ENCODE measurements at regions not wholly inside any gene's neighbourhood (a gene's known extent, or its start where the extent isn't known, plus 50 kb on each side); places are given as distances from the start of the nearest gene placed in this dataset.

- H3K4me1 ChIP-seq = no peaks in the 10 kb centered on the region
- DNase-seq = no peak
- no peak overlapping the region for H3K4me3 ChIP-seq (replicated peaks in 1 of 3)
- no peak overlapping the region for H3K27ac ChIP-seq
- WGBS, 2 donors = 46 to 51% methylated on average over 4 of the region's 4 CpGs
- intact Hi-C loops (cut with DNase I) = no loop called here
- no peaks in the 10 kb centered on the region for H3K9me3 ChIP-seq
- H3K36me3 ChIP-seq = no peaks in the 10 kb centered on the region
- TF ChIP-seq CTCF (IDR thresholded peaks at IDR 0.05) (no peak), POLR2A (IDR thresholded peaks at IDR 0.05) (no peak)
- no peaks in the 10 kb centered on the region for H3K27me3 ChIP-seq
These were observed 70.4 kb downstream of the RCN1 start for GRCh38 chr11:32161293-32161692.

- 74 to 81% methylated on average over 4 of the region's 4 CpGs for WGBS, 2 donors
- Histone ChIP-seq H3K27me3 (no peaks in the 10 kb centered on the region), H3K36me3 (no peaks in the 10 kb centered on the region), H3K9me3 (no peaks in the 10 kb centered on the region), H3K27ac (no peak overlapping the region), H3K4me1 (no peaks in the 10 kb centered on the region), H3K4me3 (replicated peaks in 1 of 3) (no peak overlapping the region)
- intact Hi-C loops (cut with DNase I) = no loop called here
- TF ChIP-seq CTCF (IDR thresholded peaks at IDR 0.05) (no peak), POLR2A (IDR thresholded peaks at IDR 0.05) (no peak)
- no peak for DNase-seq
These were observed 71.5 kb downstream of the RCN1 start for GRCh38 chr11:32162351-32162750.

- no peak for DNase-seq
- 72 to 76% methylated on average over 5 of the region's 5 CpGs for WGBS, 2 donors
- intact Hi-C loops (cut with DNase I) = no loop called here
- Histone ChIP-seq H3K27me3 (no peaks in the 10 kb centered on the region), H3K4me1 (no peaks in the 10 kb centered on the region), H3K27ac (no peak overlapping the region), H3K9me3 (no peaks in the 10 kb centered on the region), H3K4me3 (replicated peaks in 1 of 3) (no peak overlapping the region), H3K36me3 (no peaks in the 10 kb centered on the region)
- TF ChIP-seq POLR2A (IDR thresholded peaks at IDR 0.05) (no peak), CTCF (IDR thresholded peaks at IDR 0.05) (no peak)
These were observed 72.0 kb downstream of the RCN1 start for GRCh38 chr11:32162906-32163305.

GRCh38 chr11:32163557-32163956, 72.7 kb downstream of the RCN1 start:
- 92 to 96% methylated on average over 3 of the region's 3 CpGs for WGBS, 2 donors
- no peaks in the 10 kb centered on the region for H3K9me3 ChIP-seq
- no peak for DNase-seq
- intact Hi-C loops (cut with DNase I) = no loop called here
- no peaks in the 10 kb centered on the region for H3K4me1 ChIP-seq
- H3K27me3 ChIP-seq = no peaks in the 10 kb centered on the region
- H3K4me3 ChIP-seq (replicated peaks in 1 of 3) = no peak overlapping the region
- H3K36me3 ChIP-seq = no peaks in the 10 kb centered on the region
- no peak for TF ChIP-seq POLR2A (IDR thresholded peaks at IDR 0.05)
- no peak for TF ChIP-seq CTCF (IDR thresholded peaks at IDR 0.05)
- no peak overlapping the region for H3K27ac ChIP-seq

GRCh38 chr11:32164836-32165235, 74.0 kb downstream of the RCN1 start:
- DNase-seq = no peak
- H3K4me1 ChIP-seq = no peaks in the 10 kb centered on the region
- no peak overlapping the region for H3K4me3 ChIP-seq (replicated peaks in 1 of 3)
- H3K9me3 ChIP-seq = no peaks in the 10 kb centered on the region
- WGBS, 2 donors = 89 to 95% methylated on average over 3 of the region's 3 CpGs
- intact Hi-C loops (cut with DNase I) = no loop called here
- H3K27ac ChIP-seq = no peak overlapping the region
- no peaks in the 10 kb centered on the region for H3K27me3 ChIP-seq
- H3K36me3 ChIP-seq = no peaks in the 10 kb centered on the region
- TF ChIP-seq CTCF (IDR thresholded peaks at IDR 0.05) (no peak), POLR2A (IDR thresholded peaks at IDR 0.05) (no peak)

Data from thyroid gland (tissue), 4 donors.